Coronary artery (tissue), 2 donors: ENCODE measurements at regions not wholly inside any gene's neighbourhood (a gene's known extent, or its start where the extent isn't known, plus 50 kb on each side); places are given as distances from the start of the nearest gene placed in this dataset.

ENCODE experiments used
- DNase-seq: peaks from one replicate; pipeline ENCODE4 v3.0.0-alpha.2; 2017; ENCODE audit warnings: low spot score
- H3K27ac ChIP-seq, 2 donors: fragments of 200-600 bp; sonication (generic); one replicate each; pipeline ENCODE4 v1.5.1; 2016 to 2019
- H3K4me3 ChIP-seq: fragments of 200-600 bp; sonication (generic); 2 replicates; pipeline ENCODE4 v1.5.1; 2016; ENCODE audit warnings: mild to moderate bottlenecking, moderate library complexity
- CTCF ChIP-seq: fragments of 200-600 bp; sonication (generic); IDR thresholded peaks from one replicate; pipeline ENCODE4 v1.5.1; 2019; ENCODE audit warnings: antibody characterized with exemption

- no peak for DNase-seq
- Histone ChIP-seq H3K4me3 (no peak overlapping the region), H3K27ac (no peak overlapping the region)
- TF ChIP-seq CTCF, result no peak
These were observed 948.7 kb downstream of the PCDH18 start for GRCh38 chr4:136583567-136583966.

- Histone ChIP-seq H3K27ac (no peak overlapping the region), H3K4me3 (no peak overlapping the region)
- no peak for TF ChIP-seq CTCF
- no peak for DNase-seq
These were observed 951.2 kb downstream of the PCDH18 start for GRCh38 chr4:136581119-136581518.

GRCh38 chr4:136575146-136575545 is 957.1 kb downstream of the PCDH18 start:
- Histone ChIP-seq H3K4me3 (no peak overlapping the region), H3K27ac (no peak overlapping the region)
- DNase-seq, result no peak
- TF ChIP-seq CTCF, result no peak

GRCh38 chr4:136573460-136573859 is 958.8 kb downstream of the PCDH18 start:
- no peak for TF ChIP-seq CTCF
- Histone ChIP-seq H3K27ac (no peak overlapping the region), H3K4me3 (no peak overlapping the region)
- no peak for DNase-seq

- H3K4me3 ChIP-seq, result no peak overlapping the region
- no peak overlapping the region for H3K27ac ChIP-seq
- TF ChIP-seq CTCF, result no peak
- no peak for DNase-seq
These were observed 961.0 kb downstream of the PCDH18 start for GRCh38 chr4:136571315-136571714.

- no peak for DNase-seq
- no peak for TF ChIP-seq CTCF
- H3K4me3 ChIP-seq, result no peak overlapping the region
- H3K27ac ChIP-seq, result no peak overlapping the region
These were observed 969.5 kb downstream of the PCDH18 start for GRCh38 chr4:136562834-136563233.

GRCh38 chr4:136558940-136559494 is 973.3 kb downstream of the PCDH18 start:
- no peak for TF ChIP-seq CTCF
- Histone ChIP-seq H3K4me3 (no peak overlapping the region), H3K27ac (no peak overlapping the region)
- DNase-seq, result no peak
